ENCODE measurements at regions not wholly inside any gene's neighbourhood (a gene's known extent, or its start where the extent isn't known, plus 50 kb on each side); places are given as distances from the start of the nearest gene placed in this dataset.

- H3K4me1 ChIP-seq (ENCODE audit: low read depth): no peaks in the 10 kb centered on the region
- H3K9me3 ChIP-seq (ENCODE audit: low read depth): no peaks in the 10 kb centered on the region
- H3K27me3 ChIP-seq: no peaks in the 10 kb centered on the region
- peak in 1 of 2 donors; percentile 14 for DNase-seq (ENCODE audit: low read depth in 1 of 2, low spot score in 1 of 2)
- H3K27ac ChIP-seq: no peak overlapping the region
- peak; percentile 38 for TF ChIP-seq CTCF (IDR thresholded peaks at IDR 0.05; ENCODE audit: low read depth, low read length)
- H3K4me3 ChIP-seq: no peak overlapping the region
- H3K36me3 ChIP-seq: no peaks in the 10 kb centered on the region
Measured at GRCh38 chr14:30330445-30330844, 228.5 kb upstream of the G2E3 start.

- Histone ChIP-seq H3K9me3 (ENCODE audit: low read depth) (no peaks in the 10 kb centered on the region), H3K27me3 (no peaks in the 10 kb centered on the region), H3K36me3 (no peaks in the 10 kb centered on the region), H3K4me3 (no peak overlapping the region), H3K4me1 (ENCODE audit: low read depth) (no peaks in the 10 kb centered on the region), H3K27ac (no peak overlapping the region)
- no peak for DNase-seq (ENCODE audit: low read depth in 1 of 2, low spot score in 1 of 2)
- TF ChIP-seq CTCF (IDR thresholded peaks at IDR 0.05; ENCODE audit: low read depth, low read length): no peak
Measured at GRCh38 chr14:30331030-30331429, 227.9 kb upstream of the G2E3 start.

- Histone ChIP-seq H3K27me3 (no peaks in the 10 kb centered on the region), H3K27ac (no peak overlapping the region), H3K4me1 (ENCODE audit: low read depth) (no peaks in the 10 kb centered on the region), H3K36me3 (no peaks in the 10 kb centered on the region), H3K4me3 (no peak overlapping the region), H3K9me3 (ENCODE audit: low read depth) (no peaks in the 10 kb centered on the region)
- no peak for DNase-seq (ENCODE audit: low read depth in 1 of 2, low spot score in 1 of 2)
- TF ChIP-seq CTCF (IDR thresholded peaks at IDR 0.05; ENCODE audit: low read depth, low read length): no peak
Measured at GRCh38 chr14:30332374-30332773, 226.6 kb upstream of the G2E3 start.

GRCh38 chr14:30333934-30334333, 225.0 kb upstream of the G2E3 start:
- DNase-seq (ENCODE audit: low read depth in 1 of 2, low spot score in 1 of 2): no peak
- H3K27ac ChIP-seq: no peak overlapping the region
- H3K27me3 ChIP-seq: no peaks in the 10 kb centered on the region
- TF ChIP-seq CTCF (IDR thresholded peaks at IDR 0.05; ENCODE audit: low read depth, low read length): no peak
- no peaks in the 10 kb centered on the region for H3K9me3 ChIP-seq (ENCODE audit: low read depth)
- no peaks in the 10 kb centered on the region for H3K36me3 ChIP-seq
- H3K4me1 ChIP-seq (ENCODE audit: low read depth): peaks cover 10% of the 10 kb centered on the region
- H3K4me3 ChIP-seq: no peak overlapping the region

- Histone ChIP-seq H3K36me3 (no peaks in the 10 kb centered on the region), H3K9me3 (ENCODE audit: low read depth) (no peaks in the 10 kb centered on the region), H3K27ac (no peak overlapping the region), H3K4me3 (no peak overlapping the region), H3K27me3 (no peaks in the 10 kb centered on the region), H3K4me1 (ENCODE audit: low read depth) (peaks cover 15% of the 10 kb centered on the region)
- no peak for TF ChIP-seq CTCF (IDR thresholded peaks at IDR 0.05; ENCODE audit: low read depth, low read length)
- DNase-seq (ENCODE audit: low read depth in 1 of 2, low spot score in 1 of 2): no peak
Measured at GRCh38 chr14:30337456-30337855, 221.5 kb upstream of the G2E3 start.
